H9 (cell line): ENCODE measurements at regions not wholly inside any gene's neighbourhood (a gene's known extent, or its start where the extent isn't known, plus 50 kb on each side); places are given as distances from the start of the nearest gene placed in this dataset.
A peak's percentile ranks its signal among the peaks of the same experiment; 100 is the strongest.

Experiments
- DNase-seq: peaks from one replicate; pipeline ENCODE4 v3.0.0-alpha.2; 2017
- H2AFZ ChIP-seq: one replicate; pipeline ENCODE4 v1.6.1; 2013; ENCODE audit warnings: mild to moderate bottlenecking, low read length, control low read depth, moderate library complexity
- H2AK5ac ChIP-seq: 2 replicates; pipeline ENCODE4 v1.6.1; 2013; ENCODE audit warnings: low read length, control low read depth, mixed read lengths; ENCODE audit not compliant: insufficient read length
- H2BK120ac ChIP-seq: one replicate; pipeline ENCODE4 v1.6.1; 2013; ENCODE audit warnings: low read depth, mild to moderate bottlenecking, low read length, control low read depth, inconsistent platforms; ENCODE audit not compliant: poor library complexity, severe bottlenecking
- H2BK12ac ChIP-seq: 2 replicates; pipeline ENCODE4 v1.6.1; 2013; ENCODE audit warnings: low read length, control low read depth, mixed read lengths, low read depth; ENCODE audit not compliant: insufficient read length
- H2BK15ac ChIP-seq: 2 replicates; pipeline ENCODE4 v1.6.1; 2013; ENCODE audit warnings: low read depth, low read length, control low read depth
- H2BK20ac ChIP-seq: one replicate; pipeline ENCODE4 v1.6.1; 2013; ENCODE audit warnings: low read depth, mild to moderate bottlenecking, low read length, control low read depth, inconsistent platforms; ENCODE audit not compliant: poor library complexity, severe bottlenecking
- H2BK5ac ChIP-seq: 2 replicates; pipeline ENCODE4 v1.6.1; 2013; ENCODE audit warnings: low read length, control low read depth, mixed read lengths; ENCODE audit not compliant: insufficient read length
- H3K14ac ChIP-seq: 2 replicates; pipeline ENCODE4 v1.6.1; 2013; ENCODE audit warnings: low read length, control low read depth; ENCODE audit not compliant: insufficient read depth
- H3K18ac ChIP-seq: 2 replicates; pipeline ENCODE4 v1.6.1; 2013; ENCODE audit warnings: low read depth, mild to moderate bottlenecking, mixed read lengths, low read length, control low read depth; ENCODE audit not compliant: insufficient read length
- H3K23ac ChIP-seq: 2 replicates; pipeline ENCODE4 v1.6.1; 2013; ENCODE audit warnings: low read length, control low read depth, mixed read lengths, low read depth; ENCODE audit not compliant: insufficient read length
- H3K23me2 ChIP-seq: 2 replicates; pipeline ENCODE4 v1.6.1; 2013; ENCODE audit warnings: low read depth, mild to moderate bottlenecking, mixed read lengths, low read length, control low read depth; ENCODE audit not compliant: insufficient read length, poor library complexity, severe bottlenecking
- H3K27ac ChIP-seq: 2 replicates; pipeline ENCODE4 v1.5.1; 2013; ENCODE audit warnings: low read length, control low read depth, mixed read lengths, low read depth; ENCODE audit not compliant: insufficient read length
- H3K27me3 ChIP-seq: 2 replicates; pipeline ENCODE4 v1.6.1; 2013; ENCODE audit warnings: low read length, control low read depth, inconsistent platforms; ENCODE audit not compliant: insufficient read depth
- H3K4ac ChIP-seq: 2 replicates; pipeline ENCODE4 v1.6.1; 2013; ENCODE audit warnings: low read depth, mild to moderate bottlenecking, control low read depth, inconsistent platforms, low read length, moderate library complexity
- H3K4me1 ChIP-seq: 2 replicates; pipeline ENCODE4 v1.6.1; 2013; ENCODE audit warnings: low read length, control low read depth, inconsistent platforms; ENCODE audit not compliant: insufficient read depth
- H3K4me2 ChIP-seq: 2 replicates; pipeline ENCODE4 v1.6.1; 2013; ENCODE audit warnings: low read length, control low read depth, mixed read lengths; ENCODE audit not compliant: insufficient read length, insufficient read depth
- H3K56ac ChIP-seq: 2 replicates; pipeline ENCODE4 v1.6.1; 2013; ENCODE audit warnings: low read depth, mild to moderate bottlenecking, mixed read lengths, low read length, control low read depth; ENCODE audit not compliant: insufficient read length
- H3K79me1 ChIP-seq: 2 replicates; pipeline ENCODE4 v1.6.1; 2013; ENCODE audit warnings: low read depth, mild to moderate bottlenecking, moderate library complexity, low read length, control low read depth, inconsistent platforms; ENCODE audit not compliant: insufficient read depth, poor library complexity, severe bottlenecking
- H3K79me2 ChIP-seq: 2 replicates; pipeline ENCODE4 v1.6.1; 2013; ENCODE audit warnings: low read length, control low read depth, inconsistent platforms; ENCODE audit not compliant: insufficient read depth
- H3K9ac ChIP-seq: 2 replicates; pipeline ENCODE4 v1.6.1; 2013; ENCODE audit warnings: low read length, control low read depth, mixed read lengths; ENCODE audit not compliant: insufficient read length; ENCODE audit errors: extremely low read depth
- H3K9me3 ChIP-seq: one replicate; pipeline ENCODE4 v1.6.1; 2013; ENCODE audit warnings: low read depth, low read length, inconsistent platforms; ENCODE audit not compliant: control insufficient read depth
- H3T11ph ChIP-seq: one replicate; pipeline ENCODE4 v1.6.1; 2013; ENCODE audit warnings: mild to moderate bottlenecking, low read length, control low read depth, inconsistent platforms
- H4K20me1 ChIP-seq: one replicate; pipeline ENCODE4 v1.6.1; 2013; ENCODE audit not compliant: control insufficient read depth, insufficient read length, insufficient read depth
- H4K5ac ChIP-seq: 2 replicates; pipeline ENCODE4 v1.6.1; 2013; ENCODE audit warnings: low read depth, mild to moderate bottlenecking, mixed read lengths, low read length, control low read depth; ENCODE audit not compliant: insufficient read length
- H4K8ac ChIP-seq: replicated peaks from 2 replicates; pipeline ENCODE4 v1.6.1; 2013; ENCODE audit warnings: low read length, control low read depth, mixed read lengths, low read depth; ENCODE audit not compliant: insufficient read length
- H4K91ac ChIP-seq: 2 replicates; pipeline ENCODE4 v1.6.1; 2013; ENCODE audit warnings: low read depth, mild to moderate bottlenecking, moderate library complexity, mixed read lengths, low read length, control low read depth; ENCODE audit not compliant: insufficient read length
- H3K27ac Mint-ChIP-seq, 3 experiments: 2 replicates in 2 of 3; 3 replicates in 1 of 3; pipeline ENCODE4 v1.8.0; 2020 to 2021; ENCODE audit warnings: mixed read lengths in 3 of 3, mild to moderate bottlenecking in 1 of 3, moderate library complexity in 1 of 3
- H3K27me3 Mint-ChIP-seq: 2 replicates; pipeline ENCODE4 v1.8.0; 2021; ENCODE audit warnings: low read depth, mild to moderate bottlenecking, moderate library complexity, mixed read lengths
- H3K36me3 Mint-ChIP-seq, 3 experiments: 2 replicates in 2 of 3; 3 replicates in 1 of 3; pipeline ENCODE4 v1.8.0; 2020 to 2021; ENCODE audit warnings: low read depth in 3 of 3, mixed read lengths in 3 of 3; ENCODE audit not compliant: insufficient read depth in 1 of 3
- H3K4me1 Mint-ChIP-seq, 2 experiments: 2 replicates each; pipeline ENCODE4 v1.8.0; 2020; ENCODE audit warnings: mixed read lengths in 2 of 2
- H3K4me3 Mint-ChIP-seq, 2 experiments: 2 replicates in 1 of 2; 3 replicates in 1 of 2; pipeline ENCODE4 v1.8.0; 2020 to 2021; ENCODE audit warnings: mild to moderate bottlenecking in 2 of 2, mixed read lengths in 2 of 2, moderate library complexity in 1 of 2
- H3K9me3 Mint-ChIP-seq, 2 experiments: 2 replicates in 1 of 2; 3 replicates in 1 of 2; pipeline ENCODE4 v1.8.0; 2020; ENCODE audit warnings: mild to moderate bottlenecking in 2 of 2, mixed read lengths in 2 of 2, moderate library complexity in 1 of 2
- WGBS: extraction: QIAGEN DNeasy Blood & Tissue Kit; methylation state at CpG from one replicate; pipeline ENCODE4 v1.1.7; 2013; ENCODE audit warnings: missing lambda C conversion rate, low lambda C conversion rate, mixed read lengths; ENCODE audit not compliant: insufficient read length; ENCODE audit errors: extremely low coverage; 5-methylcytosine and 5-hydroxymethylcytosine counted together
- TF ChIP-seq, protein P1 (sequence below): fragments of 200-600 bp; sonication (generic); conservative IDR thresholded peaks from 3 replicates; pipeline ENCODE4 v1.8.0; 2021; ENCODE audit warnings: antibody characterized with exemption, mild to moderate bottlenecking

DNA sequence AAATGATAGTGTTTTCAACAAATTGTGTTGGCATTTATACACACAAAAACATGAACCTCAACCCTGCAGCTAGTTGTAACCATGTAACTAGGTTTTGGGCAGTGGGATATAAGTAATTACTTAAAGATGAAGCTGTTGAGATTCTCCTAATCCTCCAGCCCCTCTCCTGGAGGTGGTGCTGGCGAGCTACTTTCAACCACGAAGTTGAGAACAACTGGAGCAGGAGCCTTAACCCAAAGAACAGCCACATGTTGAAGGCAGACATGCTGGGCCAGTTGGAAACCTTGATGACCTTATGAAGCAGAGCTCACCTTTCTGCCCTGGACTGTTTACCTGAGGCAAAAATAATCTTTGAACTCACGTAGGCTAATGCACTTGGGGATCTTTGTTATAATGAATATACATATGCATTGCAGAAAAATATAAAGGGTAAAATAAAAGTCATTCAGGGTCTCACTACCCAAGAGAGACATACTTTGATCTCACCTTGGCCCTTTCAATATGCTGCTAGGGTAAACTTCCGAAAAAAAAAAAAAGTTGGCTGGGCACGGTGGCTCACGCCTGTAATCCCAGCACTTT lies 89.6 kb upstream of the NPAS2 start:
- H3K79me2 ChIP-seq: no peaks in the 10 kb centered on the region
- no peak overlapping the region for H2BK120ac ChIP-seq
- H3K4me3 Mint-ChIP-seq: no peak overlapping the region
- no peak overlapping the region for H4K8ac ChIP-seq
- H3K18ac ChIP-seq: no peak overlapping the region
- peaks cover 8 to 13% of the 10 kb centered on the region in 2 experiments for H3K9me3 Mint-ChIP-seq
- no peak overlapping the region for H3K14ac ChIP-seq
- no peak overlapping the region for H4K5ac ChIP-seq
- H3K27ac Mint-ChIP-seq: no peak overlapping the region
- no peak overlapping the region for H3K4ac ChIP-seq
- no peak overlapping the region for H2AFZ ChIP-seq
- H3K23me2 ChIP-seq: no peaks in the 10 kb centered on the region
- WGBS: no CpG with 5 or more reads among the region's 6 CpGs
- H3K23ac ChIP-seq: no peak overlapping the region
- no peaks in the 10 kb centered on the region for H3K27me3 ChIP-seq
- no peak overlapping the region for H3T11ph ChIP-seq
- H3K56ac ChIP-seq: no peak overlapping the region
- no peak overlapping the region for H3K27ac ChIP-seq
- no peaks in the 10 kb centered on the region for H3K9me3 ChIP-seq
- peaks cover 6% of the 10 kb centered on the region; the same call in 1 of the 2 replicates for H3K4me1 ChIP-seq
- no peak overlapping the region for H4K91ac ChIP-seq
- peak; percentile 72 for DNase-seq
- H4K20me1 ChIP-seq: no peaks in the 10 kb centered on the region
- peaks cover 0 to 10% (median 4%) of the 10 kb centered on the region in 3 experiments; a peak in 3 of 7 replicates for H3K36me3 Mint-ChIP-seq
- H3K79me1 ChIP-seq: no peaks in the 10 kb centered on the region
- H2BK20ac ChIP-seq: no peak overlapping the region
- H2BK5ac ChIP-seq: no peak overlapping the region
- no peak overlapping the region for H2AK5ac ChIP-seq
- TF ChIP-seq, protein P1, sequence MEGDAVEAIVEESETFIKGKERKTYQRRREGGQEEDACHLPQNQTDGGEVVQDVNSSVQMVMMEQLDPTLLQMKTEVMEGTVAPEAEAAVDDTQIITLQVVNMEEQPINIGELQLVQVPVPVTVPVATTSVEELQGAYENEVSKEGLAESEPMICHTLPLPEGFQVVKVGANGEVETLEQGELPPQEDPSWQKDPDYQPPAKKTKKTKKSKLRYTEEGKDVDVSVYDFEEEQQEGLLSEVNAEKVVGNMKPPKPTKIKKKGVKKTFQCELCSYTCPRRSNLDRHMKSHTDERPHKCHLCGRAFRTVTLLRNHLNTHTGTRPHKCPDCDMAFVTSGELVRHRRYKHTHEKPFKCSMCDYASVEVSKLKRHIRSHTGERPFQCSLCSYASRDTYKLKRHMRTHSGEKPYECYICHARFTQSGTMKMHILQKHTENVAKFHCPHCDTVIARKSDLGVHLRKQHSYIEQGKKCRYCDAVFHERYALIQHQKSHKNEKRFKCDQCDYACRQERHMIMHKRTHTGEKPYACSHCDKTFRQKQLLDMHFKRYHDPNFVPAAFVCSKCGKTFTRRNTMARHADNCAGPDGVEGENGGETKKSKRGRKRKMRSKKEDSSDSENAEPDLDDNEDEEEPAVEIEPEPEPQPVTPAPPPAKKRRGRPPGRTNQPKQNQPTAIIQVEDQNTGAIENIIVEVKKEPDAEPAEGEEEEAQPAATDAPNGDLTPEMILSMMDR: peak; percentile 80
- H3K4me1 Mint-ChIP-seq: peaks cover 22 to 33% of the 10 kb centered on the region in 2 experiments
- no peak overlapping the region for H3K4me2 ChIP-seq
- no peak overlapping the region for H3K9ac ChIP-seq
- peaks cover 5% of the 10 kb centered on the region; the same call in 1 of the 2 replicates for H3K27me3 Mint-ChIP-seq
- H2BK12ac ChIP-seq: no peak overlapping the region
- no peak overlapping the region for H2BK15ac ChIP-seq
